GM12892 (cell line): ENCODE measurements at regions not wholly inside any gene's neighbourhood (a gene's known extent, or its start where the extent isn't known, plus 50 kb on each side); places are given as distances from the start of the nearest gene placed in this dataset.

Experiments used
- DNase-seq: peaks from one replicate; pipeline ENCODE4 v3.0.0; 2011; ENCODE audit not compliant: insufficient read length
- FAIRE-seq: peaks from 2 replicates; lab custom pipeline; 2011; peaks lifted over from hg19 to GRCh38; lab: Jason Lieb, UNC
- POLR2A ChIP-seq: IDR thresholded peaks from 2 replicates; pipeline ENCODE4 v1.6.1; 2011; ENCODE audit warnings: low read depth, low read length, control low read depth
- POLR2AphosphoS5 ChIP-seq: IDR thresholded peaks from 2 replicates; pipeline ENCODE4 v1.6.1; 2011; ENCODE audit warnings: low read depth, low read length, control low read depth
- TAF1 ChIP-seq: IDR thresholded peaks from 2 replicates; pipeline ENCODE4 v1.6.1; 2011; ENCODE audit warnings: low read depth, mild to moderate bottlenecking, control low read depth, low read length, borderline replicate concordance

DNA sequence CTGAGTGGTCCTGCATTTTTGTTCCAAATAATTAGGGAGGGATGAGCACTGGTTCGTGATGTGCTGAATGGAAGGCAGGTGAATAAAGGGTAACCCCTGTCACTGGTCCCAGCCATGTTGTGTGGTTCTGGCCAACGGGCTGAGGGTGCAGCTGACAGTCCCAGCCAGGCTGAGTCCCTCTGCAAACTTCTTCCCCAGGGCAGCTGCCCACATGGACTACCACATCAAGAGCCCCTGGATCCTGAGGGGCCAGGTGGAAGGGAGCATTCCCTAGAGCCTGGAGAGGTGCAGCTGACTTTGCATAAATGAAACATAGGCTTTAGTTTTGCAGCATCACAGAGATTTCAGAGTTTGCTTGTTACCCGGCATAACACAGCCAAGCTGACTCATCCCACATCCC lies 219.8 kb upstream of the MYT1L start:
- TF ChIP-seq POLR2AphosphoS5 (no peak), POLR2A (no peak), TAF1 (no peak)
- FAIRE-seq (no peak), DNase-seq (no peak)

DNA sequence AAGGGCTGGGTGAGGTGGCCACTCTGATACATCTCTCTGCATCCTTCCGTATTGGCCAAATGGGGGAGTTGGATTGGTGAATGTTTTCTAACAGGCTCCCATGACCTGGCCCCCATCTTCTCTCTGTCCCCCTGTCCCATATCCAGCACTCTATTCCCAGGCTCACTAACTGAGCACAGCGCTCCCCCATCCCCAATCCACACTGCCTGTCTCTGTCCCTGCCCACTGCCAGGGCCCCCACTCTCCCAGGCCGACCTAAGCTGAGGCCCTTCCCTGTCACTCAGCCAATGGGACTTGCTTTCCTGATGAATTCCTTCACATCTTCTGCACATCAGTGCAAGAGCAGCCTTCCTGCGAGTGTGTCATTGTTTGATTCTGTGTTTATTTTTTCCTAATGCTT lies 216.8 kb upstream of the MYT1L start:
- TF ChIP-seq POLR2AphosphoS5 (no peak), POLR2A (no peak), TAF1 (no peak)
- no peak for FAIRE-seq
- DNase-seq = no peak

DNA sequence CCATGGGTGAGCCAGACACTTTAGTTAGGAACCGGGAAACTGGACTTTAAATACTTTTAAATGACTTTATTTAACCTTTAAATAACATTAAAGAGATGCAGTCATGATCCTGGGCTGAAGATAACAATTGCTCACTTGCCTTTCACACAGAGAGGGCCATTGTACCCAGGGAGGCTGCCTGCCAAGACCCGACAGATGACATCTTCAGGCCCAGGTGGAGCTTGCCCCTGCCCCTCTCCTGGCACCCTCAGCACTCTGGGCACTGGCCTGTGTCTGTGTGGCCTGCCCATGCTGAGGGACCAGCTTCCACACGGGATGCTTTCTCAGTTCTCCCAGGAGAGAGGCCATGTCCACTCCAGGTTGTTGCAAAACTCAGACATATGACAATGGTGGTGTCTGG lies 216.4 kb upstream of the MYT1L start:
- no peak for TF ChIP-seq POLR2A
- TF ChIP-seq POLR2AphosphoS5 = no peak
- no peak for TF ChIP-seq TAF1
- FAIRE-seq (no peak), DNase-seq (no peak)

DNA sequence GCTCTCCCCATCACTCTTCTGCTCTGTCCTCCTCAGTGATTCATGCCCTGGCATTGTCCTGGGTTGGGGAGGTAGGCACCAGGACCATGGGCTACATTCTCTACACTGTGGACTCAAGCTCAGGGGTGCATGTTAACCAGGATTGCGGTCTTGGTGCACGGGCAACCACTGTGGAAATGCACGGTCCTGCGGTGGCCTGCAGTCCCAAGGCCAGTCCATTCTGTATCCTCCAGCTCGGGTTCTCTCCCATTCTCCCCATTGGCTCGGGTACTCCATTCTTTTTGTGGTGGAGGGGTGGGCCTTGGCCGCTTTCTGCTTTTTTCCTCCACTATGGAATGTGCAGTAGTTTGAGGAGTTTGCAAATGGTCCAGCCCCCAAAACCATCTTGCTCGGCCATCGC lies 215.0 kb upstream of the MYT1L start:
- TF ChIP-seq POLR2A (no peak), TAF1 (no peak), POLR2AphosphoS5 (no peak)
- no peak for DNase-seq
- no peak for FAIRE-seq

DNA sequence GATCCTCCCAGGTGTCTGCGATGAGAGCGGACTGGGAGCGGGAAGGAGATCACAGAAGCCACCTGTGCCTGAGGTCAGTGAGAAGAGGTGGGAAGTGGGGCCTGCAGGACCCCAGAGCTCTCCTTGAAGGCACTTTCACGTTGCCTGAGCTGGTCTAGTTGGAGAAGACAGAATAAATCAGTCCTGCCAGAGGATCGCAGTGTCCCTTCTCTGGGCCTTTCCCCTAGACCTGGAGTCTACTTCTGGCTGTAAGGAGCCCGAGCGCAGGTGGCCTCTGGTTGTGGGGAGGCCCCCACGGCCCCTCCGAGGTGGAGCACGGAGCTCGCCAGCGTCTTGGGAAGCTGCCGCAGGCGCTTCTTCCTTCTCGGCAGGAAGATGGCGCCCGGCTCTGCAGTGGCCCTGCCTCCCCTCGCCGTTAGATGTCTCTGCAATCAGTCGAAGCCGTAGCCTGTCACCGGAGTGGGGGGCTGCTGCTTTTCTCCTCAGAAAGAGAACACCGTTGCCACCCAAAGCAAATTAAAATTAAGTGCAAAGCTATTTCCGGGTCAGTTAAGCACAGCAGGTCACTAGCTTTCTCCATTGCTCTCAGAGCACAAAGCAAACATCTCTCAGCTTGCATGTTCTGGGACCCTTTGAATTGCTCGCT lies 212.0 kb upstream of the MYT1L start:
- DNase-seq (no peak), FAIRE-seq (no peak)
- TF ChIP-seq TAF1 = no peak

DNA sequence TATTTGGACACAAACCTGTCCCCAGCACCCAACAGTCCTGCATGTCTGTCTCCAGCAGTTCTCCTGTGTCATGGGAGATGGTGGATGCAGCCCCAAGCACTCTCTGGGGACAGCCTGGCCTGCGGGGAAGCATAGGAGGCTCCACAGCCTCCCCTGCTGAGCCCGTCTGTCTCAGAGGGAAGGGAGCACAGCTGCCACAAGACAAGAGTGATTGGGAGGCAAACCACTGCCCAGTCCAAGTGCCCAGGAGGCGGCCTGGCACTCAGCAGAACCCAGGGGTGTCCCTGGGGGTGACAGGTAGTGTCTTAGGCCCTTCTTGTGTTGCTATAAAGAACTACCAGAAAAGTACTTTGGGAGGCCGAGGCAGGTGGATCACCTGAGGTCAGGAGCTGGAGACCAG lies 211.2 kb upstream of the MYT1L start:
- FAIRE-seq = no peak
- no peak for DNase-seq
- TF ChIP-seq TAF1 (no peak), POLR2AphosphoS5 (no peak), POLR2A (no peak)

DNA sequence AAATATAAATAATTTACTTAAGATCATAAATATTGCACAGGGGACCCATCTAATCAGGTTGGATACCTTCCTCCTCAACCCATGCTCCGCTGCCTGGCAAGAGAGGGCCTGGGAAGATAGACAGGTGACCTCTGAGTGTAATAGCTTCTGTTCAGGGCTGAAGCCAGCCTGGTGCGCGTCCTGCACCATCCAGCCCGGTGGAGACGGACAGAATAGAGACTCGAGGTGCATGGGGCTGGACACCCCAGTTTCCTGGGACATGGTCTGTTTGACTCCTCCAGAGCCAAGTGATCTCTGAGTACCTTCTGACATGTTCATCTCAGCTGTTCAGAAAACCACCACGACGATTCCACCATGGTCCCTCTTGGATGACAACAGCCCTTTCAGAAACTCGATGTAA lies 209.3 kb upstream of the MYT1L start:
- DNase-seq (no peak), FAIRE-seq (no peak)
- TF ChIP-seq POLR2A = no peak
- TF ChIP-seq POLR2AphosphoS5 = no peak
- no peak for TF ChIP-seq TAF1

DNA sequence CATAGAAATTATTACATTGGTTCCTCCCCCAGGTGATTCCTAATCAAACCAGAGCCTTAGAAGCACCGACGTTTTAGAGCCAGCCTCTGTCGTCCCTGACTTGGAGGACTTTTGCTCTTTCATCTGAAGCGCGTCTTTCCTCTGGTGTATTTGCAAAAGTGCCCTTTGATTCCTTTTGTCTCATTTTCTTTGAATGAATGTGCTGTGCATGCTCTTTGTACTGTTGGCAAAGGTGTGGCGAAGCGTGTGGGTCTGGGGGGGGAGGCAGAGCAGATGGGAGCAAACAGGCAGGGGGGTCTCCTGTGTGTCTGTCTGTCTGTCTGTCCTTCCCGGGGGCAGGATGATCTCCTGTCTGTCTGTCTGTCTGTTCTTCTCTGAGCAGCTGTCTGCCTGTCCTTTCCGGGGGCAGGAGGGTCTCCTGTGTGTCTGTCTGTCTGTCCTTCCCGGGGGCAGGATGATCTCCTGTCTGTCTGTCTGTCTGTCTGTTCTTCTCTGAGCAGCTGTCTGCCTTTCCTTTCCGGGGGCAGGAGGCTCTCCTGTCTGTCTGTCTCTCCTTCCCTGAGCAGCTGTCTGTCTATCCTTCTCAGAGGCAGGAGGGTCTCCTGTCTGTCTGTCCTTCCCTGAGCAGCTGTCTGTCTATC lies 205.5 kb upstream of the MYT1L start:
- FAIRE-seq (no peak), DNase-seq (no peak)

DNA sequence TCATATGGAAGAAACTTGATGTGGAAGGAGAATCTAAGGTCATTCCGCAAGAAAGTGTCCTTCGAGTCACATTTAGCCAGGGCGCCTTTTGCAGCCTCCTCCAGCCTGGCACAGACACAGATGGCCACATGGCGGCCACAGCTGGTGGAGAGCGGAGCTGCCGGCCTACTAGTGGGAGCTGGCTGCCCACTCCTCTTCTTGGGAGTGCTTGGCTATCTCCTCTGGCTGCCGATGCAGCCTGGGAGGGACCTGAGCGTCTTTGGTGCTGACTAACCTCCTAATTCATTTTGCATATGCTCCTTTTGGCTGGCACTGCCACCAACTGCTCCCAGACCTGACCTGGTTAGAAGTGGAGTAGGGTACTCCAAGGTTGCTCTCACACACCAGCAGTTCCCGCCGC lies 199.3 kb upstream of the MYT1L start:
- TF ChIP-seq TAF1 = no peak
- no peak for TF ChIP-seq POLR2A
- TF ChIP-seq POLR2AphosphoS5 = no peak
- no peak for FAIRE-seq
- no peak for DNase-seq

More for the DNA sequence above, 205.5 kb upstream of the MYT1L start:
- no peak for TF ChIP-seq POLR2AphosphoS5
- no peak for TF ChIP-seq POLR2A
- no peak for TF ChIP-seq TAF1

DNA sequence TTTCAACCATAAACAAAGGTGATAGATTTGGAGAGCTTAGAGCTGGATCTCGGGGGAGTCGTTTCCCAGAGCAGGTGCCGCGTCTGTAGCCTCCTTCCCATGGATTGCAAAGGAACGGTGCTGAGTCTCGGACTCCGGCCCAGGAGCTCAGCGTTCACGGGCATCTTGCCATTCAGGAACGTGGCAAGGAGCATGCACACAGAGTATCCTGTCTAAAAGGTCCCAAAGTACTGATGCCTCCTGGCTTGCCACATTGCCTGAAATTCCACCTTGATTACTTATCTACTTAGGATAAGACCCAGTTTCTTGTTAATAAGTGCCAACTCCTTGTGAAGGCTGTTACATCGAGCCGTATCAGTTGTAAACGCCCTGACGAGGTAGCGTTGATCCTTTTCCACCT lies 197.8 kb upstream of the MYT1L start:
- DNase-seq = no peak
- no peak for FAIRE-seq
- TF ChIP-seq POLR2AphosphoS5 = no peak
- TF ChIP-seq POLR2A = no peak
- no peak for TF ChIP-seq TAF1

DNA sequence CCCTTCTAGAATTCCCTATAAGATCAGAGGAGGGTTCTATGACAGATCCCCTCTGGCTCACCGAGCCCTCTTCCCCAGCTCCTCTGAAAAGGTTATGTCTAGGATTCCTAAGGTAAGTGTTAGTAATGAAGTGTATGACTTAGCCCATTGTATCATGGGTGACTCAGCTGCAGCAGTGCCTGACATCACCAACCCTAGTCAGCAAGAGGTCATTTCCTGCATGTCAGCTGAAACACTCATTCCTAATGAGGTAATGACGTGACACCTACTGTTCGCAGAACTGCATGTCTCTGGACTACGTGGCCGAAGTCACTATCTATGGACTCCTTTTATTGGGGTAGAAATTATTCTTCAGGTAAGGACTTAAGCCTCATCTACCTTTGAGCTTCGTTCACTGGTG lies 196.1 kb upstream of the MYT1L start:
- no peak for TF ChIP-seq POLR2A
- DNase-seq = no peak
- FAIRE-seq = no peak

DNA sequence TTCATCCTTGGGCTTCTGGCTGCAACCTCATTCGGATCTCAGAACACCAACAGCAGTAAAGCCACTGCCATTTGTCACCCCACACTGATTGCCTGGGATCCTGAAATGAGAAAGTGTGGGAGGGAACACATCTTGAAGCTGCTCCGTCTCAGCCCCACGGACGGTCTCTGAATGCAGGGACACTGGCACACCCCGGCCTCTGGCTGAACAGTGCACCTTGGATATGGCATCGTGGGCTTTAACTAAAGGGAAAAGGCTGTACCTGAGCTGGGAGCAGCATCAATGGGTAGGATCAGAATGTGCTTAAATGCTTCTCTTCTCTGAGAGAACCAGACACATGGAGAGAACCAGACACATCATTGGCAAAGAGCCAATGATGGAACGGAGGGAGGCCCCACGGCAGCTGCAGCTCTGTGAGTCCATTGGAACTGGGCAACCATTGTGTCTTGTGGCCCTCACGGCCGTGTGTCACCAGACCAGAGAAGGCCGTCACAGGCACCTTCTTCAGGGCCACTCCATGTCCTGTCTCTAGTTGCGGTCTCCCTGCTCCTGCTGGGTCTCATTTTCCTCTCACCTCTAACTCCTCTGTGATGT lies 193.4 kb upstream of the MYT1L start:
- TF ChIP-seq POLR2AphosphoS5 (no peak), POLR2A (no peak), TAF1 (no peak)
- FAIRE-seq (no peak), DNase-seq (no peak)
